ENCODE measurements at regions not wholly inside any gene's neighbourhood (a gene's known extent, or its start where the extent isn't known, plus 50 kb on each side); places are given as distances from the start of the nearest gene placed in this dataset.
A peak's percentile ranks its signal among the peaks of the same experiment; 100 is the strongest.

DNA sequence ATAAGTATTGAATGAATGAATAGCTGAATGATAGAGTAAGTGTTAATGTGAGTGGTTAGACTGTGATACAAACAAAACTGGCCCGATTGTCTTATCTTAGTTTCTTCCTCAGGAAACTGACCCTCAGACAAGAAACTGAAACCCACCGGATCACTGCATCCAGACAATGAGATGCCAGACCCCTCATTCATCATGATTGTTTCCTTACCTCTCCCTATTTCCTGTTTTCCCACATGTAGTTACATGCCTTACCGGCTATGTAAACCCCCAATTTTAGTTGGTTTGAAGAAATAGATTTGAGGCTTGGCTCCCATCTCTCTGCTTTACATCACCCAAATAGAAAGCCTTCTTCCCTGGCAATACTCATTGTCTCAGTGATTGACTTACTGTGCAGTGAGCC is 218.9 kb upstream of the PPP1R2C start:
- Histone ChIP-seq H3K27ac (ENCODE audit: low read length in 2 of 2) (no peak overlapping the region), H2AFZ (ENCODE audit: insufficient read depth, low read depth, low read length, poor library complexity, severe bottlenecking) (no peak overlapping the region), H4K20me1 (ENCODE audit: control insufficient read depth, insufficient read depth, low read length, poor library complexity, severe bottlenecking) (no peaks in the 10 kb centered on the region), H3K9me3 (ENCODE audit: control extremely low read depth in 1 of 3, control insufficient read depth in 2 of 3, insufficient read depth in 1 of 3, low read length in 2 of 3) (no peaks in the 10 kb centered on the region), H3K9ac (ENCODE audit: low read length) (no peak overlapping the region), H3K27me3 (replicated peaks in 1 of 4; ENCODE audit: control extremely low read depth in 1 of 4, control insufficient read depth in 3 of 4, insufficient read depth in 4 of 4, low read length in 3 of 4) (no peaks in the 10 kb centered on the region), H3K79me2 (ENCODE audit: control insufficient read depth, insufficient read depth, low read length) (no peaks in the 10 kb centered on the region), H3K36me3 (replicated peaks in 1 of 2; ENCODE audit: control extremely low read depth in 1 of 2, control insufficient read depth in 1 of 2, extremely low read depth in 1 of 2, insufficient read depth in 2 of 2, low read length in 1 of 2) (no peaks in the 10 kb centered on the region), H3K4me1 (ENCODE audit: control insufficient read depth in 2 of 2, insufficient read depth in 2 of 2, low read length in 2 of 2) (peaks cover 0 to 10% of the 10 kb centered on the region in 2 donors), H3K4me3 (ENCODE audit: control extremely low read depth in 1 of 5, extremely low read depth in 1 of 5, insufficient read depth in 1 of 5, low read depth in 2 of 5, low read length in 4 of 5) (no peak overlapping the region), H3K4me2 (replicated peaks; ENCODE audit: low read depth, low read length, poor library complexity, severe bottlenecking) (peak overlapping the region; percentile 15)
- DNase-seq (no peak), ATAC-seq (ENCODE audit: low read depth) (no peak)
- TF ChIP-seq EZH2 (IDR thresholded peaks at IDR 0.05; ENCODE audit: borderline replicate concordance, insufficient read depth, low read depth, low read length, poor library complexity, severe bottlenecking): no peak
- TF ChIP-seq, protein P1, sequence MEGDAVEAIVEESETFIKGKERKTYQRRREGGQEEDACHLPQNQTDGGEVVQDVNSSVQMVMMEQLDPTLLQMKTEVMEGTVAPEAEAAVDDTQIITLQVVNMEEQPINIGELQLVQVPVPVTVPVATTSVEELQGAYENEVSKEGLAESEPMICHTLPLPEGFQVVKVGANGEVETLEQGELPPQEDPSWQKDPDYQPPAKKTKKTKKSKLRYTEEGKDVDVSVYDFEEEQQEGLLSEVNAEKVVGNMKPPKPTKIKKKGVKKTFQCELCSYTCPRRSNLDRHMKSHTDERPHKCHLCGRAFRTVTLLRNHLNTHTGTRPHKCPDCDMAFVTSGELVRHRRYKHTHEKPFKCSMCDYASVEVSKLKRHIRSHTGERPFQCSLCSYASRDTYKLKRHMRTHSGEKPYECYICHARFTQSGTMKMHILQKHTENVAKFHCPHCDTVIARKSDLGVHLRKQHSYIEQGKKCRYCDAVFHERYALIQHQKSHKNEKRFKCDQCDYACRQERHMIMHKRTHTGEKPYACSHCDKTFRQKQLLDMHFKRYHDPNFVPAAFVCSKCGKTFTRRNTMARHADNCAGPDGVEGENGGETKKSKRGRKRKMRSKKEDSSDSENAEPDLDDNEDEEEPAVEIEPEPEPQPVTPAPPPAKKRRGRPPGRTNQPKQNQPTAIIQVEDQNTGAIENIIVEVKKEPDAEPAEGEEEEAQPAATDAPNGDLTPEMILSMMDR (IDR thresholded peaks at IDR 0.05): no peak
- ChIA-PET POLR2A (no interaction called here), CTCF (no interaction called here)
- Mint-ChIP-seq H3K4me3 (peak overlapping the region; percentile 26), H3K4me1 (peaks cover 36% of the 10 kb centered on the region), H3K27me3 (no peaks in the 10 kb centered on the region), H3K27ac (peak overlapping the region; percentile 34), H3K9me3 (ENCODE audit: insufficient read depth) (no peaks in the 10 kb centered on the region)
- no CpG with 5 or more reads among the region's 3 CpGs for WGBS (ENCODE audit: insufficient coverage)
- intact Hi-C loops (cut with micrococcal nuclease): no loop called here

DNA sequence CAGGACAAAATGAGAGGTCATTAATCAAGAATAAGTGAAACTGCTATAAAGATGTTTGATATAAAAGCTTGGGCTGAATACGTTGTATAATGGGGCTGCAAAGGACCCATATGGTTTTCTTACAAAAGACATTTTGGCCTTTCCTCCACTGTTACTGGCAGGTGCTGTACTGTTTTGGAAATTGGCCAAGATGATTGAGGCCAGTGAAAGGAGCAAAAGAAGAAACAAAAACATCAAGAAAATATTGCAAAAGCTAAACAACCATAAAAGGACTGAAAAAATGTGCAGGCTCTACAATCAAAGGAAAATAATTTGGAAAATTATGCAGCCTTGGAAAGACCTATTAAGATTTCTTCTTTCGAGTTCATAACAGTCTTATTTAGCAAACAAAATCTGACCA is 222.2 kb upstream of the PPP1R2C start:
- ATAC-seq (ENCODE audit: low read depth): no peak
- Mint-ChIP-seq H3K27ac (peak overlapping the region; percentile 32), H3K27me3 (no peaks in the 10 kb centered on the region), H3K4me1 (peaks cover 34% of the 10 kb centered on the region), H3K4me3 (no peak overlapping the region), H3K9me3 (ENCODE audit: insufficient read depth) (no peaks in the 10 kb centered on the region)
- Histone ChIP-seq H3K27ac (ENCODE audit: low read length in 2 of 2) (no peak overlapping the region), H3K4me2 (replicated peaks; ENCODE audit: low read depth, low read length, poor library complexity, severe bottlenecking) (no peak overlapping the region), H3K9me3 (ENCODE audit: control extremely low read depth in 1 of 3, control insufficient read depth in 2 of 3, insufficient read depth in 1 of 3, low read length in 2 of 3) (no peaks in the 10 kb centered on the region), H3K36me3 (replicated peaks in 1 of 2; ENCODE audit: control extremely low read depth in 1 of 2, control insufficient read depth in 1 of 2, extremely low read depth in 1 of 2, insufficient read depth in 2 of 2, low read length in 1 of 2) (no peaks in the 10 kb centered on the region), H3K27me3 (replicated peaks in 1 of 4; ENCODE audit: control extremely low read depth in 1 of 4, control insufficient read depth in 3 of 4, insufficient read depth in 4 of 4, low read length in 3 of 4) (no peaks in the 10 kb centered on the region), H3K4me1 (ENCODE audit: control insufficient read depth in 2 of 2, insufficient read depth in 2 of 2, low read length in 2 of 2) (peaks cover 13 to 16% of the 10 kb centered on the region in 2 donors), H4K20me1 (ENCODE audit: control insufficient read depth, insufficient read depth, low read length, poor library complexity, severe bottlenecking) (no peaks in the 10 kb centered on the region), H3K79me2 (ENCODE audit: control insufficient read depth, insufficient read depth, low read length) (no peaks in the 10 kb centered on the region), H3K4me3 (ENCODE audit: control extremely low read depth in 1 of 5, extremely low read depth in 1 of 5, insufficient read depth in 1 of 5, low read depth in 2 of 5, low read length in 4 of 5) (no peak overlapping the region), H2AFZ (ENCODE audit: insufficient read depth, low read depth, low read length, poor library complexity, severe bottlenecking) (no peak overlapping the region), H3K9ac (ENCODE audit: low read length) (no peak overlapping the region)
- POLR2A ChIA-PET: no interaction called here
- no peak for DNase-seq
- no peak for TF ChIP-seq EZH2 (IDR thresholded peaks at IDR 0.05; ENCODE audit: borderline replicate concordance, insufficient read depth, low read depth, low read length, poor library complexity, severe bottlenecking)
- WGBS (ENCODE audit: insufficient coverage): no CpG with 5 or more reads among the region's 2 CpGs
- CTCF ChIA-PET: no interaction called here
- intact Hi-C loops (cut with micrococcal nuclease): no loop called here

All from B cell (primary cell).